K562 (cell line): ENCODE measurements at regions not wholly inside any gene's neighbourhood (a gene's known extent, or its start where the extent isn't known, plus 50 kb on each side); places are given as distances from the start of the nearest gene placed in this dataset.

Experiments
- GATA2 ChIP-seq: sonication (generic); formaldehyde crosslinking; IDR thresholded peaks from 2 replicates; pipeline ENCODE4 v1.4.0; 2020; ENCODE audit warnings: mild to moderate bottlenecking, missing genetic modification reagents
- NRF1 ChIP-seq, 2 experiments: fragments of 450-650 bp; IDR thresholded peaks in 1 of 2; conservative IDR thresholded peaks in 1 of 2; 2 replicates each; pipeline ENCODE4 v1.6.1; 2014; ENCODE audit warnings: mild to moderate bottlenecking in 2 of 2
- RAD51 ChIP-seq: fragments of 450-650 bp; IDR thresholded peaks from 2 replicates; pipeline ENCODE4 v1.7.1; 2016; ENCODE audit warnings: low read depth, mild to moderate bottlenecking, borderline replicate concordance
- RCOR1 ChIP-seq, 2 experiments: IDR thresholded peaks; 2 replicates each; pipeline ENCODE4 v1.6.1; 2012; ENCODE audit warnings: low read depth in 2 of 2, low read length in 2 of 2, borderline replicate concordance in 1 of 2, improper control_type of control experiment in 1 of 2
- SMARCB1 ChIP-seq: IDR thresholded peaks from 2 replicates; pipeline ENCODE4 v1.6.1; 2011; ENCODE audit warnings: improper control_type of control experiment, low read depth; ENCODE audit not compliant: insufficient read length
- SRSF9 ChIP-seq: fragments of 200-400 bp; formaldehyde crosslinking; IDR thresholded peaks from 2 replicates; pipeline ENCODE4 v1.6.1; 2017; ENCODE audit warnings: low read depth, low read length, borderline replicate concordance
- ZNF274 ChIP-seq: IDR thresholded peaks from 2 replicates; pipeline ENCODE4 v1.6.1; 2011; ENCODE audit warnings: low read depth, mild to moderate bottlenecking, low read length, moderate library complexity, borderline replicate concordance
- ZNF77 ChIP-seq: fragments of 250-450 bp; sonication (Bioruptor Pico); IDR thresholded peaks from 2 replicates; pipeline ENCODE4 v1.5.0; 2020
- TF ChIP-seq, protein P1 (sequence below), 3 experiments: IDR thresholded peaks in 2 of 3; conservative IDR thresholded peaks in 1 of 3; 2 replicates each; pipeline ENCODE4 v1.5.1; 2011 to 2012; ENCODE audit warnings: low read length in 3 of 3, mild to moderate bottlenecking in 3 of 3, control low read depth in 2 of 3, improper control_type of control experiment in 1 of 3, inconsistent platforms in 1 of 3, low read depth in 1 of 3, mixed read lengths in 1 of 3, moderate library complexity in 1 of 3; ENCODE audit not compliant: insufficient read depth in 2 of 3
- TF ChIP-seq, protein P2 (sequence below): sonication (generic); formaldehyde crosslinking; IDR thresholded peaks from 2 replicates; pipeline ENCODE4 v1.8.1; 2023; ENCODE audit warnings: mild to moderate bottlenecking, missing genetic modification reagents

DNA sequence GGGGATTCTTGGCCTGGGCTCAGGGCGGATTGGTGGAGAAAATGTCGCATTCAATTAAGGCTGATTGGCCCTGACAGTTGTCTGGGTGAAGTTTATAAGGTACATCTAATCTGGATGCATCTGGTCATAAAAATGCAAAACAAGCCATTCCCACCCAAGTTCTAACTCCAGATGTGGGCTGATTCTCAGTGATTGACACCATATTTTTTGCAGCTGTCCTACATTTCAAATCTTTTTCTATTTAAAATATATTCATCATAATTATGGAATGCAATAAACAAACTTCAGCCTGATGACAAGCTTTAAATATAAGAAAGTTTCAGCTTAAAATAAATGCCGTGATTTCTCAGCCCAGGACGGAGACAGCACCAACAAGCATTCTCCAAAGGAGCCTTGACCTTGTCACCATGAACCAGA is 146.4 kb upstream of the SMIM23 start:
- no peak for TF ChIP-seq NRF1 (conservative IDR thresholded peaks at IDR 0.05 in 1 of 2, IDR thresholded peaks at IDR 0.05 in 1 of 2)
- TF ChIP-seq RCOR1 (IDR thresholded peaks at IDR 0.05; ENCODE audit: borderline replicate concordance in 1 of 2, low read depth in 2 of 2, low read length in 2 of 2) = no peak
- TF ChIP-seq, protein P1, sequence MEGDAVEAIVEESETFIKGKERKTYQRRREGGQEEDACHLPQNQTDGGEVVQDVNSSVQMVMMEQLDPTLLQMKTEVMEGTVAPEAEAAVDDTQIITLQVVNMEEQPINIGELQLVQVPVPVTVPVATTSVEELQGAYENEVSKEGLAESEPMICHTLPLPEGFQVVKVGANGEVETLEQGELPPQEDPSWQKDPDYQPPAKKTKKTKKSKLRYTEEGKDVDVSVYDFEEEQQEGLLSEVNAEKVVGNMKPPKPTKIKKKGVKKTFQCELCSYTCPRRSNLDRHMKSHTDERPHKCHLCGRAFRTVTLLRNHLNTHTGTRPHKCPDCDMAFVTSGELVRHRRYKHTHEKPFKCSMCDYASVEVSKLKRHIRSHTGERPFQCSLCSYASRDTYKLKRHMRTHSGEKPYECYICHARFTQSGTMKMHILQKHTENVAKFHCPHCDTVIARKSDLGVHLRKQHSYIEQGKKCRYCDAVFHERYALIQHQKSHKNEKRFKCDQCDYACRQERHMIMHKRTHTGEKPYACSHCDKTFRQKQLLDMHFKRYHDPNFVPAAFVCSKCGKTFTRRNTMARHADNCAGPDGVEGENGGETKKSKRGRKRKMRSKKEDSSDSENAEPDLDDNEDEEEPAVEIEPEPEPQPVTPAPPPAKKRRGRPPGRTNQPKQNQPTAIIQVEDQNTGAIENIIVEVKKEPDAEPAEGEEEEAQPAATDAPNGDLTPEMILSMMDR (IDR thresholded peaks at IDR 0.05 in 2 of 3, conservative IDR thresholded peaks at IDR 0.05 in 1 of 3; ENCODE audit: insufficient read depth in 2 of 3, low read depth in 1 of 3, low read length in 3 of 3) = no peak
- no peak for TF ChIP-seq GATA2 (CRISPR knock-in tag)
- TF ChIP-seq RAD51 = no peak
- no peak for TF ChIP-seq SRSF9
- TF ChIP-seq, protein P2, sequence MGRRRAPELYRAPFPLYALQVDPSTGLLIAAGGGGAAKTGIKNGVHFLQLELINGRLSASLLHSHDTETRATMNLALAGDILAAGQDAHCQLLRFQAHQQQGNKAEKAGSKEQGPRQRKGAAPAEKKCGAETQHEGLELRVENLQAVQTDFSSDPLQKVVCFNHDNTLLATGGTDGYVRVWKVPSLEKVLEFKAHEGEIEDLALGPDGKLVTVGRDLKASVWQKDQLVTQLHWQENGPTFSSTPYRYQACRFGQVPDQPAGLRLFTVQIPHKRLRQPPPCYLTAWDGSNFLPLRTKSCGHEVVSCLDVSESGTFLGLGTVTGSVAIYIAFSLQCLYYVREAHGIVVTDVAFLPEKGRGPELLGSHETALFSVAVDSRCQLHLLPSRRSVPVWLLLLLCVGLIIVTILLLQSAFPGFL (CRISPR knock-in tag) = no peak
- TF ChIP-seq ZNF77 (CRISPR knock-in tag) = no peak
- TF ChIP-seq SMARCB1 = no peak
- no peak for TF ChIP-seq ZNF274
